Inflammatory macrophage treated with lipopolysaccharide for 1 hour (primary cell): ENCODE measurements at regions not wholly inside any gene's neighbourhood (a gene's known extent, or its start where the extent isn't known, plus 50 kb on each side); places are given as distances from the start of the nearest gene placed in this dataset.
"Not testable (repeated sequence)": the region's sequence is repeated elsewhere in the genome, so short reads cannot be mapped to it uniquely, and the experiment has no call there.

Source experiments
- DNase-seq, 2 donors: peaks; one replicate each; pipeline ENCODE4 v3.0.0-alpha.2; 2020 to 2022

DNA sequence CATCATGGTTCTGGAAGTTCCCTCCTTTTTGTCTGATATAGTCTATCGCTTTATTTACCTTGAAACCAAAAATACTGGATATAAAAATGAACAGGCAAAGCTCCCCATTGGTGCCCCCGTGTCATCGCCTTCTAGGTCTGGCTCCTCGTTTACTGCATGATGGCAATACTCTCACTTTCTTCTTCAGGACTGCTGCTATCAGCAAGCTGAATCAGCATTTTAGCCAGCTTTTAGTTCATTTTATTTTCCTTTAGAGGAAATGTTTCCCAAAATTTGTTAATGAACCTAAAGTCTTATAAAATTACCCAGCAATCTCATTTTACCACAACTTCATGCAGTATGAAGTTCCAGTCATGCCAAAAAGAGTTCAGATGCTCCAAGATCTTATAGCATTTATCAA, 80.5 kb downstream of the ZIC3 start:
- DNase-seq = no peak

GRCh38 chrX:137651647-137652046, 85.7 kb downstream of the ZIC3 start:
- no peak for DNase-seq

- no peak for DNase-seq
Observed at GRCh38 chrX:137652086-137652485, 86.2 kb downstream of the ZIC3 start.

DNA sequence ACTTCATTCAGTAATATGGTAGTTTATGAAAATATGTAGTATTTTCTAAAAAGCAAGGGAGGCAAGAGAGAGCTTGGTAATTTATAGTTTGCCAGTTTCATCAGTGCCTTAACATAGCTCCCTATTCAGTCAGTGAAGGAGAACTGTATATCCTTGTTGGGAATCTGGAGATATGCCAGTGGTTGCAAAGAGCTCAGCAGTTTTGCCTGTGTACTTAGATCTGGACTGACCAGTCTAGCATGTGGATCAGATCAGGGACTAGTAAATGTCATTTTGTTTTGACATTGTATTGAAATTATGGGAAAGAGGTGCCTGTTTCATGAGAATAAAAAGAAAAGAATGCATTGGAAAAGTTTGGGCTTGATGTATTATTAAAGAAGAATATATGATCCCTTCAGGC, 88.6 kb downstream of the ZIC3 start:
- DNase-seq = no peak

- no peak for DNase-seq
Observed at GRCh38 chrX:137667776-137668175, 101.8 kb downstream of the ZIC3 start.

DNA sequence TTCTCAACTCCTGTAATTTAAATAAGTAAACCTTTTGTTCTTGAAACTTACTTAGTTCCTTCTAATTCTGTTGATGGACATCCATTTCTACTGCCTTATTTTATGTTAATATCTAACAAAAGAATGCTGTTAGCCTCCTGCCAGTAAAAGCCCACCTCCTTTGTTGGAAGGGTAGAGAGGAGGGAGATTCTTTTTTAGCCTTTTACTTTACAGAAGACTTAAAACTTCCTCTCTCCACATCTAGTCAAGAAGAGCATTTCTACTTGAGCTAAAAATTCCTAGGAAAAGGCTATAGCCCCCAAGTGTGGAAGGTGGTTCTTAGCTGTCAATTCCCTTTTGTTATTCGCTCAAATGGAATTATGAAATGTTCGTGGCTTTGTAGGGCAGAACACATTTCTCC, 118.7 kb downstream of the ZIC3 start:
- no peak for DNase-seq

GRCh38 chrX:137695417-137695816, 129.5 kb downstream of the ZIC3 start:
- no peak for DNase-seq

DNA sequence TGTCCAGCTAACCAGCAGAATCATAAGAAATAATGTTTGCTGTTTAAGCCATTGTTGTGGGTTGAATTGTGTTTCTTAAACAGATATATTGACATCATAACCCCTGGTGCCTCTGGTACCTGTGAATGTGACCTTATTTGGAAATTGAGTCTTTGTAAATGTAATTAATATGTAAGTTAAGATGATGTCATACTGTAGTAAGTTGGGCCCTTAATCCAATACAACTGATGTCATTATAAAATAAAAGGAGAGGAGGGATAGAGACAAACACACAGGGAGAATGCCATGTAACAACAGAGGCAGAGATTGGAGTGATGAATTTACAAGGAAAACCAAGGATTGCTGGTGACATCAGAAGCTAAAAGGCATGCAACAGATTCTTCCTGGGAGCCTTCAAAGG, 141.4 kb downstream of the ZIC3 start:
- DNase-seq = no peak

DNA sequence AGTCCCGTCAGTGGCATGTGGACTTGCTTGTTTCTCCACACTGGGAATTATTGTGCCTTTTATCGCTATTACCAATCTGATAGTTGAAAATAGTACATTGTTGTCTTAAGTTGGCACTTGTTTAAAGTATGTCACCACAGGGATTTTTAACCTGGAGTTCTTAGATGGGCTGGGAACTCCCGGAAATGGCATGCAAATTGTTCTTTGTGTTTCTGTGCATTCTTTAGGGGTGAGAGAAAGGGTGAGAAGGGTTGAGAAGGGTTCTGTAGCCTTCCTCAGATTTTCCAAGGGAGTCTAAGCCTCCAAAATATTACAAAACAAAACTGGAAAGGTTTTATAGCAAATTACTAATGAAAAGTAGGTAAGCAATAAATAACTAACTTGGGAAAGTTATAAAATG, 176.9 kb downstream of the ZIC3 start:
- no peak for DNase-seq

DNA sequence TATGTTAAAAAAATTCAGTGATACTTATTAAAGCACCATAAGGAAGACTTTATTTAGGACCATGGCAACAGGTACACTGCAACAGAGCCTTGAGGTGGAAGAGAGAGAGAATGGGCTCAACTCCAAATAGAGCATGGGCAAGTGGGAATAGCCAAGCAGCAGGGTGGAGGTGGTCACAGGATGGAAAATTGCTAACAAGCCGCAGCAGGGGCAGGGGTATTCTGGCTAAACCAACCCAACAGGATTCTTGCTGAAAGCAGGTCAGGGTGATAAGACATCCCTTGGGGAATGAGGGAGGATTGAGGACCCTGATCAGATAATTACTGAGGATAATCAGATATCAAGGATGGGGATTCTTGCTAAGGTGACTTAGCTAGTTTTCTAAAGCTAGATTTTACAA, 177.5 kb downstream of the ZIC3 start:
- DNase-seq = no peak

DNA sequence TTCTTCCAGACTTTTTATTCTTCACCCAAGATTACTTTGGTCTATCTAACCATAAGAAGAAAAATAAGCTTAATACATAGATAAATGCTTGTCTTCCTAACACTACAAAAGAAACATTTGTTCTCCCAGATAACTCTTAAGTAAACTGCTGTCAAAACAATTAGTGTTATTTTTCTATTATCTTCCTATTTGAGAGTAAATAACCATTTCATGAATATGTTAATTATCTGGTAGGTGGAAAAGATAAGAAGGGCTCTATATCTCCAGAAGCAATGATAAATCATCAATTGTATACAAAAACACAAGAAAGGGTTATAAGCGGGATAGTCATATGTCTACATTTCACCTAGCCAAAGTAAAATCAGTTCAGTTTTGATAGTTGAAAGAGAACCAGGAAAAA, 180.4 kb downstream of the ZIC3 start:
- DNase-seq = no peak

DNA sequence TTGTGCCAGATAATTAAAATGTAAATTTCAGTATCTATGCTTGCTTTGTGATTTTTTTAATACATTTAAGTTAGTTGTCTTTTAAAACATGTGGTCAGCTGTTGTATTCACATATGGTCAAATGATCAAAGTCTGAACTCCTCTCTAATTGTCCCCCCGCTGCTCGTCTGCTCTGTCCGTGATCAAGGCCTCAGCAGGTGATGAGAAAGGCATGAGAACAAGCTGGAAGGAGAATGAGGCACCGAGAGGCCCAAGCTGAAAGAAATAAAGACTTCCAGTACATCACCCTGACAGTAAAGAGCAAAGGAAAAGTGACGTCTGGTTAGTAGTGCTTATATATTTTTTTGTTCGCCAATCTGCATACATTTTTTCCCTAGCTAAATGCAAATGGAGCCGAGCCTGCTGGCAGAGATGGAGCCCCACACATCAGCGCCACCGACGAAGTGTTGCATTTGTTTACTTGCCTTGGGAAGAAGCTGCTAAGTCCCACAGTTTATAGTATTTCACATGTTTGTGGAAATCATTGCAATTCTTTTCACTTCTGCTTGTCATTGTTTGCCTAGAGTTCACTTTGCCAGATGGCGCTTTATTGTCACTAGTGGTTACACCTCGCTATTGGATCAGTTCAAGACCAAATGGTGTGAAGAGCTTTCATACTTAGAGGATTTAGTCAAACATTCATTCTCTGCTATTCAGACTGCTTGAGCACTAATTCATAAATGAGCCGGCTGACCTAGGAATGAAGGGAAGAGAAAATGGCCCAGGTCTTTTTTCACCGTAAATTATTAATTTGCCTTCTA, 181.5 kb downstream of the ZIC3 start:
- DNase-seq = no peak

- no peak for DNase-seq
Observed at GRCh38 chrX:137748827-137749226, 182.9 kb downstream of the ZIC3 start.

GRCh38 chrX:137749246-137749645, 183.3 kb downstream of the ZIC3 start:
- DNase-seq = no peak

GRCh38 chrX:137771537-137771936, 205.6 kb downstream of the ZIC3 start:
- DNase-seq = no peak

GRCh38 chrX:137792214-137792613, 226.3 kb downstream of the ZIC3 start:
- no peak for DNase-seq

GRCh38 chrX:137797926-137798325, 232.0 kb downstream of the ZIC3 start:
- not testable (repeated sequence) for DNase-seq

DNA sequence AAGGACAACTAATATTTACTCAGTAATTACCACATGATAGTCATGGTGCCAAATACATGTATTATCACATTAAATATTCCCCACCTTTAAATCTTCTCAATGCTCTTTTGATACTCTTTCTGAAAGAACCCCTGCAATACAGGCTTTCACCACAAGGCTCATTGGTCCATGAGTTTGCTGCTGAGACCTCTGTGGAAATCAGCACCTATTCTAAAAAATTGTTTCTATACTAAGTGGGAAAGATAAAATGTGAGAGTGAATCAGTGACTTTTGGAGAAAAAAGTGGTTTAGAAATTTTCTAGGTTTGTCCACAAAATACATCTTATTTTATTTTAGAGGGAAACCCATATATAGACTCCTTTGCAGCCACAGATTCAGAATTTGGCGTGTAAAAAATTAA, 257.3 kb downstream of the ZIC3 start:
- no peak for DNase-seq

- no peak for DNase-seq
Observed at GRCh38 chrX:137847376-137847775, 281.4 kb downstream of the ZIC3 start.

DNA sequence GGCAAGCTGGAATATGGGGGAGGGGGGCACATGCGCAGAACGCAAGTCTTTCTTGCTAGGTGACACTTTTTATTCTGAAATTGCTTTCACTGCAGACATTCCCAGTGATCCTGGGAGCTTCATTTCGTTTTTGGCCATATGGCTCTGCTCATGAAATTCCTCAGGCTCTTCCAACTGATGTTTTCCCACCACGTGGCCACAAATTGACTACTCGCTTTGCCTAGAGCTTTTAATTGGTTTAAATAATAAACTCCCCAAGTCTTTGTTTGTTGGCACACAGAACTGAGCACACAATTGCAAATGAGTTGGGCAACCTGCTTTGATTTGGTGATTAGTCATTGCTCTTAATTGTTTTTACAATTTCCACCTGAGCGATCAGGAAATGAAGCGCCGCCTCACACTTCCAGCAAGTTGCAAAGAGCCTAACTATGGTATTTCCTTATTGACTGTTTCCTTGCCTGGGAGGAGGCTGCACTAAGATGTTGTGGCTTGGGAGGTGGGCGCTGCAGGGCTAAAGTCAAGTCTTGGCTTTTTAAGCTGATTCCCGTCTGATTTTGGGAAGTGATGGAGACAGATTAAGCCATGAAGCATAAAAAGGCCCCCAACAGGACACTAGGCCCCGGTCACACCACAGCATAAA, 282.5 kb downstream of the ZIC3 start:
- no peak for DNase-seq

DNA sequence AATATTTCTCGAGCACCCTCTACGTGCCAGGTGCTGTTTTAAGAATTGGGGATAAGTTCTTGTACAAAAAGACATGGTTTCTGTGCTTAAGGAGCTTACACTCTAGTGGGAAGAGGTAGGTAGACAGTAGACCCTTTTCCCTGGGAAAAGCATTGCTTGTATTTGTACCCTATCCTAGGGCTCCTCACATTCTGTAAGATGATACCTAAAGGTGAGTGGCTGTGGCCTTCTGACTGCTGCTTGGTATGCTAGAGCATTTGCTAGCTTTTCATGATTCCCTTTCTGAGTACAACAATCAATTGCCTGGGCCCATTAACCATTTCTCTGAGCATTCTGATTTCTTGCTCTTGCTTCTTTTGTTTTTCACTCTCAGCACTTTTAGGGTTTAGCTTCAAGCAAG, 286.6 kb downstream of the ZIC3 start:
- no peak for DNase-seq

- no peak for DNase-seq
Observed at GRCh38 chrX:137855490-137855889, 289.6 kb downstream of the ZIC3 start.

GRCh38 chrX:137858106-137858505, 292.2 kb downstream of the ZIC3 start:
- DNase-seq = no peak

DNA sequence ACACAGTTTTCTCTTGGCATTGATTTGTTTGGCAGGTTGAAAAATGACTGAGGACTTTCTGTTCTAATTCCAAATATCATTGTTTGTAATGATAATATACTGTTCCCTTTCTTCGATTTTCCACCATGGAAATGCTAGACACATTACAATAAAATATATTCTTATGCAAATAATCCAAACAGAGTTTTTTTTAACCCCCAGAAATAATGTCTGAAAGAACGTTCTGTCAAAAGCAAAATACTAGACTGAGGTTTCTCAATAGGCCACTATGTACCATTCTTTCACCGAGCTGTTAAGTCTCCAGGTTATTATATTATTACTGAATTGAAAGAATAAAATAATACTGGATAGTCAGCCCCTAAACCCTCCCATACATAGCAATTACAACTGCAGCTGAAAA, 312.5 kb downstream of the ZIC3 start:
- DNase-seq = no peak

- no peak for DNase-seq
Observed at GRCh38 chrX:137882960-137883359, 317.0 kb downstream of the ZIC3 start.
